Endothelial cell of umbilical vein (primary cell): ENCODE measurements at regions not wholly inside any gene's neighbourhood (a gene's known extent, or its start where the extent isn't known, plus 50 kb on each side); places are given as distances from the start of the nearest gene placed in this dataset.

Source experiments
- BruUV-seq: library from RNA; stranded (reverse); fragments of 400-500 nt; replicated peaks from 2 replicates; lab custom pipeline; 2021; lab: Mats Ljungman, UMichigan
- CTCF ChIA-PET: fragments of 300-600, 350-600 bp; sonication (Branson Sonifier 250); formaldehyde crosslinking; loops from one replicate; lab custom pipeline; 2021; ENCODE audit warnings: antibody characterized with exemption, inconsistent platforms; lab: Charles Lee
- POLR2A ChIA-PET: fragments of 300-600, 350-600 bp; sonication (Branson Sonifier 250); formaldehyde crosslinking; loops from one replicate; lab custom pipeline; 2021; ENCODE audit warnings: antibody characterized with exemption, inconsistent platforms; lab: Charles Lee
- DNase-seq: peaks from one replicate; pipeline ENCODE4 v3.0.0-alpha.2; 2011; ENCODE audit warnings: low read depth, low spot score
- FAIRE-seq: peaks from 2 replicates; lab custom pipeline; 2011; peaks lifted over from hg19 to GRCh38; lab: Jason Lieb, UNC
- H2AFZ ChIP-seq: 2 replicates; pipeline ENCODE4 v1.6.0; 2012; ENCODE audit warnings: low read depth, low read length, control low read depth, inconsistent platforms
- H3K27ac ChIP-seq: 2 replicates; pipeline ENCODE4 v1.5.1; 2011; ENCODE audit warnings: low read depth, mild to moderate bottlenecking, control low read depth, low read length, moderate library complexity; ENCODE audit not compliant: insufficient read depth
- H3K27me3 ChIP-seq, 2 experiments: 2 replicates each; pipeline versions ENCODE4 v1.6.0 to v1.6.1; 2011; ENCODE audit warnings: low read length in 2 of 2, mixed read lengths in 1 of 2; ENCODE audit not compliant: control insufficient read depth in 2 of 2, insufficient read depth in 2 of 2
- H3K36me3 ChIP-seq, 2 experiments: 2 replicates in 1 of 2; 3 replicates in 1 of 2; pipeline ENCODE4 v1.5.1; 2011; ENCODE audit warnings: low read length in 2 of 2, mild to moderate bottlenecking in 1 of 2, moderate library complexity in 1 of 2; ENCODE audit not compliant: control insufficient read depth in 2 of 2, insufficient read depth in 2 of 2; ENCODE audit errors: extremely low read depth in 1 of 2
- H3K4me1 ChIP-seq: 3 replicates; pipeline ENCODE4 v1.5.1; 2011; ENCODE audit warnings: mild to moderate bottlenecking, low read length; ENCODE audit not compliant: control insufficient read depth, insufficient read depth; ENCODE audit errors: extremely low read depth
- H3K4me2 ChIP-seq: 2 replicates; pipeline ENCODE4 v1.6.1; 2011; ENCODE audit warnings: low read length, control low read depth, mixed read lengths; ENCODE audit not compliant: insufficient read depth
- H3K4me3 ChIP-seq, 3 experiments: fragments of 200-600 bp in 1 of 3; sonication (generic), shearing (Covaris generic) in 1 of 3; replicated peaks in 1 of 3; 2 replicates each; pipeline ENCODE4 v1.5.1; 2011 to 2016; ENCODE audit warnings: control low read depth in 3 of 3, low read length in 3 of 3, mild to moderate bottlenecking in 2 of 3, inconsistent platforms in 1 of 3, low read depth in 1 of 3, moderate library complexity in 1 of 3; ENCODE audit not compliant: insufficient read depth in 1 of 3
- H3K79me2 ChIP-seq: 2 replicates; pipeline ENCODE4 v1.6.0; 2012; ENCODE audit warnings: low read length, inconsistent platforms; ENCODE audit not compliant: control insufficient read depth, insufficient read depth
- H3K9ac ChIP-seq: replicated peaks from 2 replicates; pipeline ENCODE3; 2011; ENCODE audit warnings: low read length, control low read depth; ENCODE audit not compliant: insufficient read depth; ENCODE audit errors: extremely low read depth
- H3K9me1 ChIP-seq: replicated peaks from 3 replicates; pipeline ENCODE4 v1.6.0; 2011; ENCODE audit warnings: mild to moderate bottlenecking, low read length; ENCODE audit not compliant: control insufficient read depth, insufficient read depth; ENCODE audit errors: extremely low read depth
- H3K9me3 ChIP-seq: replicated peaks from 2 replicates; pipeline ENCODE4 v1.5.1; 2012; ENCODE audit warnings: low read length, inconsistent platforms; ENCODE audit not compliant: control insufficient read depth, insufficient read depth
- H4K20me1 ChIP-seq: replicated peaks from 2 replicates; pipeline ENCODE3; 2011; ENCODE audit warnings: mild to moderate bottlenecking, low read length; ENCODE audit not compliant: control insufficient read depth, insufficient read depth; ENCODE audit errors: extremely low read depth
- CTCF ChIP-seq, 2 donors: IDR thresholded peaks; 1 replicate in 1 of 2; 2 replicates in 1 of 2; pipeline ENCODE4 v1.5.1; 2011; ENCODE audit warnings: low read length in 2 of 2, mild to moderate bottlenecking in 2 of 2, moderate library complexity in 2 of 2, control low read depth in 1 of 2, inconsistent platforms in 1 of 2, low read depth in 1 of 2; ENCODE audit not compliant: insufficient read depth in 1 of 2; ENCODE audit errors: extremely low read depth in 1 of 2
- EZH2 ChIP-seq: IDR thresholded peaks from 2 replicates; pipeline ENCODE4 v1.6.1; 2012; ENCODE audit warnings: borderline replicate concordance, low read depth, mild to moderate bottlenecking, moderate library complexity, low read length, inconsistent platforms; ENCODE audit not compliant: severe bottlenecking
- FOS ChIP-seq: IDR thresholded peaks from 2 replicates; pipeline ENCODE4 v1.6.1; 2011; ENCODE audit warnings: mild to moderate bottlenecking, low read length, moderate library complexity, borderline replicate concordance; ENCODE audit not compliant: insufficient read depth
- GATA2 ChIP-seq: IDR thresholded peaks from 2 replicates; pipeline ENCODE4 v1.7.0; 2011; ENCODE audit warnings: low read depth, mild to moderate bottlenecking, moderate library complexity, mixed read lengths, low read length; ENCODE audit not compliant: insufficient read length, insufficient read depth
- JUN ChIP-seq: IDR thresholded peaks from 2 replicates; pipeline ENCODE4 v1.6.1; 2011; ENCODE audit warnings: borderline replicate concordance, low read depth; ENCODE audit not compliant: insufficient read length, insufficient read depth
- MAX ChIP-seq: IDR thresholded peaks from 2 replicates; pipeline ENCODE4 v1.6.1; 2011; ENCODE audit not compliant: insufficient read depth, insufficient read length
- MYC ChIP-seq: IDR thresholded peaks from one replicate; pipeline ENCODE4 v1.6.1; 2011; ENCODE audit warnings: mild to moderate bottlenecking, low read depth, low read length
- POLR2A ChIP-seq: IDR thresholded peaks from 2 replicates; pipeline ENCODE4 v1.6.1; 2012; ENCODE audit warnings: low read depth, mild to moderate bottlenecking, control low read depth, low read length
- POLR2AphosphoS5 ChIP-seq: IDR thresholded peaks from 2 replicates; pipeline ENCODE4 v1.6.1; 2012; ENCODE audit warnings: low read depth, mild to moderate bottlenecking, control low read depth, low read length, moderate library complexity; ENCODE audit not compliant: insufficient read depth
- dilution Hi-C: fragments of 300-500 bp; cut with MboI; formaldehyde crosslinking; loops from one replicate; pipeline ENCODE4 v1.15.0; 2019; ENCODE audit warnings: low sequenced_read_pairs; ENCODE audit not compliant: extremely low pct_ligation_motif_present
- intact Hi-C: fragments of 100-400 bp; cut with micrococcal nuclease; formaldehyde crosslinking; loops from one replicate; pipeline ENCODE4 v1.10.0; 2022

GRCh38 chr3:86618706-86619105 is 372.2 kb downstream of the VGLL3 start:
- Histone ChIP-seq H3K9me3 (no peaks in the 10 kb centered on the region), H3K4me2 (no peak overlapping the region), H3K27me3 (no peaks in the 10 kb centered on the region), H3K4me1 (no peaks in the 10 kb centered on the region), H3K9ac (no peak overlapping the region), H3K4me3 (no peak overlapping the region), H4K20me1 (no peaks in the 10 kb centered on the region), H3K27ac (no peak overlapping the region), H3K79me2 (no peaks in the 10 kb centered on the region), H3K36me3 (no peaks in the 10 kb centered on the region), H3K9me1 (no peaks in the 10 kb centered on the region), H2AFZ (no peak overlapping the region)
- dilution Hi-C loops: no loop called here
- POLR2A ChIA-PET: no interaction called here
- no TSS peak for BruUV-seq
- intact Hi-C loops: no loop called here
- TF ChIP-seq GATA2 (no peak), JUN (no peak), POLR2AphosphoS5 (no peak), POLR2A (no peak), CTCF (IDR thresholded peaks at IDR 0.05; ENCODE audit: extremely low read depth in 1 of 2, insufficient read depth in 1 of 2, low read depth in 1 of 2, low read length in 2 of 2) (no peak), FOS (no peak), EZH2 (no peak), MYC (no peak), MAX (no peak)
- CTCF ChIA-PET: no interaction called here
- no peak for FAIRE-seq
- DNase-seq: no peak
